HG02678 (cell line): ENCODE measurements at regions not wholly inside any gene's neighbourhood (a gene's known extent, or its start where the extent isn't known, plus 50 kb on each side); places are given as distances from the start of the nearest gene placed in this dataset.
"Not testable (repeated sequence)": the region's sequence is repeated elsewhere in the genome, so short reads cannot be mapped to it uniquely, and the experiment has no call there.

Source experiments
- ATAC-seq: cut with Tn5 transposase; IDR thresholded peaks from one replicate; pipeline ENCODE4 v1.9.1; 2021; ENCODE audit warnings: mild to moderate bottlenecking, moderate library complexity; ENCODE audit not compliant: unreplicated experiment

DNA sequence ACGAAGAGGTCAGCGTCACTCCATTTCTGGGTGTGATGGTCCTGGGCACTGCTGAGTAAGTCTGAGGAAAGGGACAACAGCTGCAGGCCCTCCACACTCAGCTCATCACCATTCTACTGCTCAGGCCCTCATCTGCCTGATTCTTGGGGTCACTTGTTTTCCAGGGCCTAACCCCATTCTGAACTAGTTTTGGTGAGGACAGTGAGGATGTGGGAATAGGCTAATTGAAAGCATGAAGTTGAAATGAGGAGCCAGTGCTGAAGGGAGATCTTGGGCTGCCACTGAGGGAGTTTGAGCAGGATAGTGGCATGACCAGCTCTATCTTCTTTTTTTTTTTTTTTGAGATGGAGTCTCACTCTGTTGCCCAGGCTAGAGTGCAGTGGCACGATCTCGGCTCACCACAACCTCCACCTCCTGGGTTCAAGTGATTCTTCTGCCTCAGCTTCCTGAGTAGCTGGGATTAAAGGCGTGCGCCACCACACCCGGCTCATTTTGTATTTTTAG lies 155.7 kb downstream of the VEGFA start:
- not testable (repeated sequence) for ATAC-seq

DNA sequence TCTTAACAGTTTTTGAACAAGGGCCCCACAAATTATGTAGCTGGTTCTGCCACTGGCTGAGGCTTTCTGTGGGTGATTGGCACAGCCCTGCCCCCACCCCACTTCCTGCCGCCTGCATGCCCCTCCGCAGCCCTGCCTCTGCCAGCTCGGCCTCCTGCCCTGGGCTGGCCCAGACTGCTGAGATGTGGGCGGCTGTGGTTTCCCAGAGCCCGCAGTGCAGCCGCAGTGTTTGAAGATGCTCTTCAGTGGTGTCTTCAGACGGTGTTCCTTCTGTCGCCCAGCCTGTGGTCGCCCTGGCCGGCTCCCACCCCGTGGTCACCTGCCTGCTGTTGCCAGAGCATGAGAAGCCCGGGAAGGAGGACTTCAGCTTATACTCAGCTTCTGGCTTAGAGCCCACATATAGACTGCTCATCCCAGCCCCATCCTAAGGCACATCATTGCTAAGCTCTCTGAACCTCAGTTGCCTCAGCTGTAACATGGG lies 154.3 kb downstream of the VEGFA start:
- peak; percentile 41 for ATAC-seq

DNA sequence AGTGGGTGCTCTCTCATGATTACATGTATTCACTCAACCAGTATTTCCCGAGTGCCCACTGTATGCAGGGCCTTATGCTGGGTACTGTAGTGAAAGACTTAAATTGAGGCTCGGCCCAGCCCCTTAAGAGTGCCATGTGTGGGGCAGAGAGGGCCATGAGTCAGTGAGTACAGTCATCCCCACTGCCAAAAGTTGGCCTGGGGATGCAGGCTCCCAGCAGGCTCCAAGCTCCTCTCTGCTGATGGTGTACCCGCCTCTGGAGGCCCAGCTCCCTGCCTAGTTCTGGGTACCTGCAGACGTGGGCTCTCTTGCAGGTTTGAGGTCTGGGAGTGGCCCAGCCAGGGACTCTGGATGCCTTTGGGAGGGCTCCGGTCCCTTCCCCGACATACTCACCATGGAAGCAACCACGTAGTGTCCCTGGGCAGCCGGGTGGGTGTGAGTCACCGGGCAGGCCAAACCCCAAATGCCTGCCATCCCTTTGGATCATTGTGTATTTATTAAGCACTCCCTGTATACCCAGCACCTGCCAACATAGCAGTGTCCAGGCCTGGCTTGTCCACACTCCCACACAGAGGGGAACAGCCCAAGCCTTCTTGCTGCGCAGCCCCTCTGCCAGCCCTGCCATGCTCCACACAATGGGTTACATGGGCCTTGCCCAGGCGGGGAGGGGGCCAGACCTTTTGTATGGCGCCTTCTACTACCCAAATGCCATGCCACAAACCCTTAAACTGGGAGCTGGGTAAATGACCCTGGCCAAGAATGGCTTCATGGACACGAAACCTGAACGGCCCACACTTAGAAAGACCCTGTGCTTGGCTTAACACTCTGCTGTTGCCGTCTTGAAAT lies 153.6 kb downstream of the VEGFA start:
- no peak for ATAC-seq

DNA sequence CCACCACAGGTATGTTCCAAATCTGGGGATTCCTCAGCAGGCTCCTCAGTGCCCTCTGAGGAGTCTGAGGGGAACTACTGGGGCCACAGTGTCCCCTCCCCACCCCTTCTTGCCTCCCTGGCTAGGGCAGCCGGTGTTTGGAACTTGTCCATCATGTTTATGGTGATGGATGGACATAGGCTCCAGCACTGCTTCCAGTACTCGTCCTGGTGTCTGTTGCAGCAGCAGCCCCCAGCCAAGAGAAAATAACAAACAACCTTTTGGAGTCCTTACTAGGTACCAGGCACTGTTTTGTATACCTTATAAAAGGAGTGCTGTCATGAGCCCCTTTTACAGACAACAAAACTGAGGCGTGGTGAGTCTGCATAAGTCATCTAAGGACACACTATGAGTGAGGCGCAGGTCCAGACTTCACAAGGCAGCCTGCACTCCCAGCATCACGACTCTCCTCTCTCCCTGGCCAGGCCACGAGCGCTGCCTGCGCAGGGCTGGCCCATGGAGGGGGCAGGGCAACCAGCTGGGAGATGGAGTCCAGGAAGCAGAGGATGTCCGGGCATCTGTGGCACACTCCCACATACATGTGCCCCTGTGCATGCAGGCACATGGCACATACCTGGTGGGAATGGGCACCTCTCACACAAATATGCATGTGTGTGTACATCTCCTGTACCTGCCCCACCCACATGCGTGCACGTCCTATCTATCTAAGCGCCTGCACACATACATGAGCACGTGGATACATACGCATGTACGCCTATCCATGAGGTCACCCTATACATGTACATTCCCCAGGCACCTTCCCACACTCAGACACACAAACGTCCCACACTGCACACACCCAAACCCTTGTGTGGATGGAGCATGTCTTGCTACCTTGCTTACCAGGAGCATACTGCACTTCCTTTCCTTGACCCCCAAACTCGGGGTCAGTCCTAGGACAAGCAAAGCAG lies 152.7 kb downstream of the VEGFA start:
- ATAC-seq = no peak

DNA sequence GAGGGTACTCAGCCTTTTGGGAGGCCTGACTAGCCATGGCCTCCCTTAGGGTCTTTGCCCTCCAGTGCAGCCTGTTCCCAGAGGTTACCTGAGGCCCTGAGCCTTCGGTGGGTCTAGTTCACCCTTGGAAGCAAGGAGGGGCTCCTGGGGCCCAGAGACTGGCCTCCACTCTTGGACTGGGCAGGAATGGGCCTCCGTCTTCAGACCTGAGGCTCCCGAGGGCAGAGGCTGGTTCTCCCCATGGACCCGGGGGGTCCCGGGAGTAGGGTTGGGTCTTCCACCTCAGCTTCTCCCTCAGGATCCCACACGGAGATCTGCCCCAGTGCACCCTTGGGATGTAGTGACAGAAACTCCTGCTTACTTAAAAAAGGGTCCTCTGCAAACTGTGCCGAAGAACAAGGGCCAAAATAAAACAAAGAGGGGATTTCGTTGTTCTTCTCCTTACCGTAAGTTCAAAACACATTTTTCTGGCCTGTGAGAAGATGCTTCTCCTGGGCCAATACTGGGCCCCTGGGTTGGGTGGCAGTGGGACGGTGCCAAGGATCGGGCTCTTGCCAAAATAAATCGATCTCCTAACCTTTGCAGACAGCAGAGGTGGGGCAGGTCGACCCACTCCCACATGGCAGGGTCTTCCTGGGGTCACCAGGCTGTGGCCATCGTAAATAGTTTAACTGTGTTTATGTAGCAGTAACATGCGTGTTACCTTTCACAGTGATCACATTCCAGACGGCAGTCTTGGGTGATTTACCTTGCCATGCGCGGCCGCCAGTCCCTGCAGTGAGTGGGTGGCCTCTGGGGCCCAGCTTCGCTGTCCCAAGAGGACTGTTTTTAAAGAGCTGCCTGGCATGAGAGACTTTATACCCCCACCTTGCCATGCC lies 151.8 kb downstream of the VEGFA start:
- no peak for ATAC-seq

DNA sequence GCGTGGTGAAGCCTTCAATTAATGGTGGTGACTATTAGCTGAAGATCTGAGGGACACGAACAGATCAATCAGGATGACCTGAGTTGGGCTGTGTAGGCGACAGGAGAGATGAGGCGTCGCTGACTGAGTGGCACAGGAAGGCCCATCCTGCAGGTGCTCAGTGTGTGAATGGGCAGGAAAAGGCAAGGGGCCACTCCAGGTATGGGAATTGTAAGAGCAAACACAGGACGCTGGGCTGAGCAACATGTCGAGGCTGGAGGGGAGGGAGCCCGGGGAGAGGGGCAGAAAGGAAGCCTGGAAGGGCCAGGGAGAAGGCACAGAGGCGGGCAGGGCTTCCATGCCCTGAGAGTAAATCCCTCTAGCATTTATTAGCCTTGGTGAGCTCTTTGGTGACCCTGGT lies 151.0 kb downstream of the VEGFA start:
- no peak for ATAC-seq

DNA sequence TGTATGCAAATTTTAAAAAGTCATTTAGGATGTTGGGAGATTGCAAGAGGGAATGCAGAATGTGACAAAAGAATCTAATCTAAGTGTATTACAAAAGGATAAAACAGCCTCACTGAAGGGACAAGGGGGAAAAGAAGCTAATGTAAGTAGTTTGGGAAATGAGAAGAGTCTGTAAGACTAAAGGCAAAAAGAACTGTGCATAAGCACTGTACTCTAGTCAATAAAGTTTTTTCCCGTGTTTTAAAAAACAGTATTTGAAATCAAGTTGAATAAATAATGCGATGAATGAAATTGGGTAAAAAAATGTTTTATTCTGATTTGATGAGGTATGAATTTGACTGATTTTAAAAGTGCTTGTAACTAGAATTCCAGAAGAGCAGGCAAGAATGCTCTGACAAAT lies 149.8 kb downstream of the VEGFA start:
- ATAC-seq = no peak

DNA sequence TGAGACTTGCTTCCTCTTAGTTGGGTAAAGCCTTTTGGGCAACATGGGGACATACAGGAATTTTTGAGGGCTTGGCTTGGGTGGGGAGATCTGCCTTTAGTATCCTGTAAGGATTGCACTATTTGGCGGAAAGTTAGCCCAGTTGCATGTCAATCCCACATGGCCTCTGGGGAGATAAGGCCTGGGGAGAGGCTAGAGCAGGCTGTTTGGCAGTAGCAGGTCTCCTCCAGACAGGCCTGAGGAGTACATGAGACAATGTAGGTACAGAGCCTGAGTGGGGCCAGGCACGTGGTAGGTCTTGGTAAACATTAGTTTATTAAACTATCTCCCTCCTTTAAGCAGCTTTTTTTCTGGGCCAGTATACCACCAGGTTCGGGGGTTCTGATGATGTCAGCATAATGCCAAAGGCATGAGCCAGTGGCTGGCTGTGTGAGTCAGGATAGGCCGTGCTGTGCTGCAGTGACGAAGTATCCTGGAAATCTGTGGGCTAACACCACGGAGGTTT lies 147.9 kb downstream of the VEGFA start:
- ATAC-seq = no peak

DNA sequence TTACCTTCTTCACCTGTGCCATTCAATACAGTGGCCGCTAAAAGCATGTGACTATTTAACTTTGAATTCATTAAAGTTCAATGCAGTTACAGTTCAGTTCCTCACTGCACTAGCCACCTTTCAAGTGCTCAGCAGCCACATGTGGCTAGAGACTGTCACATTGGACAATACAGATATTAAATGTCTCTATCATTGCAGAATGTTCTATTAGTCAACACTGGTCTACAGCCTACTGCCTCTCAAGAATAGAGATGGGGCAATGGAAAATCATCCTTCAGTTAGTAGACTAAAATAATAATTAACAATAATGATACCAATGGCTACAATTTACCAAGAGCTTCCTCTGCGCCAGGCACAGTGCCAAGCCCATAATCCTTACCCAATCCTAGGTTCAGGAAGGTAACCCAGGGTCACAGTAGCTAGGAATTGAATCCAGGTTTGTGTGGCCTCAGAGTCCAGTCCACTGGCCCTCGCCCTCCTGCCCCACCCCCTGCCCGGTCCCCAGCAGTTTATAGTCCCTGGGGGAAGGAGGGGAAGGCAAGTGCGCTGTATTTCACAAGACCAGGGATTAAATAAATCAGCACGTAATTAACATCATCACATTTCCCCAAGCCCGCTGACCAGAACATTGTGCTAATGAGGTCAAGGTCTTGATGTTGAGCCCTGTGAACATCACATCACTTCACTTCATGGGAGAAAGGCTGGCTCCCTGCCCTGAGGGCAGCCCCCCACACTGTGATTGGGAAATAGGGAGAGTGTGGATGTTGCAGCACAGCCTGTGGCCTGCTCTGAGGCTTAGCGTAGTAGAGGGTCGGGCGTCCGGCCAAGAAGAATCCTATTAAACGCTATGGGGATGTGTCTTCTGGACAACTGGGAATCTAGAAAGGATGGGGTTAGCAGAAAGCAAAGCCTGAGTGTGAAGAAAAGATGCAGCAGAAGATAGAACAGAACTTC lies 147.2 kb downstream of the VEGFA start:
- no peak for ATAC-seq

DNA sequence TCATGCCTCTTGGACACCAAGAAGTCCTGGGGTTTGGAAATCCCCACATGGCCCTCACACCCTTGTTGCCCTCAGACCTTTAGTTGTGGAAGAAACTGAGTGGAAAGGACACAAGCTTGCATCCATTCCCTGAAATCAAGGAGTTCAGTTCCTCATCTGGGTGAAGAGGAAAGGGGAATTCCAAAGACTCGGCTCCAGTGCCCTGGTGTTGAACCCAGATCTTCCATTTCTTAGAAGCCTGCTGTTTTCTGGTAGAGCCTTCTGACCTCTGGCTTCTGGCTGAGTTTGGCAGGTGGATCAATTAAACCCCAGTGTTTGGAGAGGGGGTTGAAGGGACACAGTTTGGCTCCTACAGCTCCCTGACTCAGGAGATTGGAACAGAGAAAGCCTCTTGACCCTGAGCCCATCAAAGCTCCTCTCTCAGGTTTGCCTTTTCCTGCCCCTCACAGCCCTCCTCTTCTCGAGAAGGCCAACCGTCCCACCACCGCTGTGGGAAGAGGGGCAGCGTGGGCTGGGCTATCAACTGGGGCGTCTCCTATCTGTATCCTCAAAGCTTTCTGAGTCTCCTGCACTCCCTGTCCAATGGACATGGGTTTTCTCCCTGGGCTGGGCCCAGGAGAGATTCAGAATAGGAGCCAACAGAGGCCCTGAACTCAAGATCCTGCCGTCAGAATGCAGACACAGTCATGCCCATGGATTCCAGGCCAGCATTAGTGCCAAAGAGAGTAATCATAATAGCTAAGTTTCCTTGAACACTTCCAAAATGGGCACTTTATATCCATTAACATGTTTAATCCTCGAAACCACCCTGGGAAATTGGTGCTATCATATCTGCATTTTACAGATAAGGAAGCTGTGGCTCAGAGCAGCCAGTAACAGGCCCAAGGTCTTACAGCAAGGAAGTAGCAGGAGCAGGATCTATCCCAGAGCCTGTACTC lies 146.2 kb downstream of the VEGFA start:
- no peak for ATAC-seq

DNA sequence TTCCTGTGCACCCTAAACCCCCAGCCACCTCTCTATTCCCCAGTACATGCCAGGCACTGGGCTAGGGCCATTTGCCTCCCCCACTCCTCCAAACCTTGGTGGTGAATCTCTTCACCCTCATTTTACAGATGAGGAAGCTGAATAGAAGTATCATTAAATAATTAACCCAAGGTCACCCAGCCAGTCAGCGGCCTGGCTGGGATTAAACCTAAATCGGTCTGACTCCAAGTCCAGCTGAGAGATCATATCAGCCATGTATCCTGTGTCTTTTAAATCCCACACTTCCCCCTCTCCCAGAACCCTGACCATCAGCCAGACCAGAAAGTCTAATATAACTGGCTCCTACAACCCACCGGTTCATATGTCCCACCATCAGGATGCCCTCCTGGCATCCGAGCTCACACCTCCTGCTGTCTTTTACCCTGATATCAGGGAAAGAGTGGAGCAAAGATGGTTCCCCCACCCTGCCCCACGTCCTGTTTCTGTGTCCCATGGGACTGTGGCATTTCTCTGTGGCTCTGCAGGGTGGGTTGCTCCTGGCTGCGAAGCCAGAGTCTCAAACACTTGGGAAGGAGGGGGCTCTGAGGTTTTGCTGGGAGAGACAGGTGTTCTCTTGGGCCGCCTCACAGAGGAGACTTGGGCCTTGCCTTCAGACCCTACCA lies 145.3 kb downstream of the VEGFA start:
- no peak for ATAC-seq

DNA sequence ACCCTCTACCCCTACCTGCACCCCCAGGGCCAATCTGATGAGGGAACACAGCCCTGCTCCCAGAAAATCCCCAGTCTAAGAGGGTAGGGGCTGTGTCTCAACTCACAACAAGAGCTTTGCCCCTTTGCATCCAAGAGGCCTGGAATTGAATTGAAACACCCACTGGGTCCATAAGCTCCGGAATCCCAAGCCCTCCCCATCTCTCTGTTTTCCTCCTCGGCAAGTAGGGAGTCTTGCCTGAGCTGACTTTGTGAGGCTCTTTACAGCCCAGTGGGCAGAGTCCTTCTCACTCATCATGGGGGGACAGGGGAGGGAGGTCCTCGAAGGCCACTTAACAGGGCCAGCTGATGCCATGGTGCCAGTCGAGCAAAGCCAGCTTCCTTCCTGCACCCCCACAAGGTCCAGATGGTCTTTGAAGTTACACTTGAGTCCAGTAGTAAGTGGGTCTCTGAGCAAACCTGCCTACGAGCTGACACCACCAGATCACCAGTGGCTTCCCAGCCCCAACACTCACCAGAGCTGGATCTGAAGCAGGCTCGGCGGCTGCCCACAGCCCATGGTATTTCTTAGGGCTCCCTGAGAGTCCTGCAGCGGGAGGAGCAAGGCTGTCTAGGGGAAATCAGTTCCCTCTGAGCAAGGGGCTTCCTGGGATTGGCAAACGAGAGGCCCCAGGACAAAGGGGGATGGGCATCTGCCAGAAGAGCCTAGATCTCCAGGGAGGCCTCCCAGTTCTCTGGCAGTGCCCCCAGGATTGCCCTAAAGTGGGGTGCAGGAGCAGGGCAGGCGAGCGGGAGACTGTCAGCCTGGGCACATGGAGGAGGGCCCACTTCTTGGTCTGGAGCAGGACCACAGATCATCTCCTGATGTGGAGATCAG lies 144.5 kb downstream of the VEGFA start:
- ATAC-seq = no peak

DNA sequence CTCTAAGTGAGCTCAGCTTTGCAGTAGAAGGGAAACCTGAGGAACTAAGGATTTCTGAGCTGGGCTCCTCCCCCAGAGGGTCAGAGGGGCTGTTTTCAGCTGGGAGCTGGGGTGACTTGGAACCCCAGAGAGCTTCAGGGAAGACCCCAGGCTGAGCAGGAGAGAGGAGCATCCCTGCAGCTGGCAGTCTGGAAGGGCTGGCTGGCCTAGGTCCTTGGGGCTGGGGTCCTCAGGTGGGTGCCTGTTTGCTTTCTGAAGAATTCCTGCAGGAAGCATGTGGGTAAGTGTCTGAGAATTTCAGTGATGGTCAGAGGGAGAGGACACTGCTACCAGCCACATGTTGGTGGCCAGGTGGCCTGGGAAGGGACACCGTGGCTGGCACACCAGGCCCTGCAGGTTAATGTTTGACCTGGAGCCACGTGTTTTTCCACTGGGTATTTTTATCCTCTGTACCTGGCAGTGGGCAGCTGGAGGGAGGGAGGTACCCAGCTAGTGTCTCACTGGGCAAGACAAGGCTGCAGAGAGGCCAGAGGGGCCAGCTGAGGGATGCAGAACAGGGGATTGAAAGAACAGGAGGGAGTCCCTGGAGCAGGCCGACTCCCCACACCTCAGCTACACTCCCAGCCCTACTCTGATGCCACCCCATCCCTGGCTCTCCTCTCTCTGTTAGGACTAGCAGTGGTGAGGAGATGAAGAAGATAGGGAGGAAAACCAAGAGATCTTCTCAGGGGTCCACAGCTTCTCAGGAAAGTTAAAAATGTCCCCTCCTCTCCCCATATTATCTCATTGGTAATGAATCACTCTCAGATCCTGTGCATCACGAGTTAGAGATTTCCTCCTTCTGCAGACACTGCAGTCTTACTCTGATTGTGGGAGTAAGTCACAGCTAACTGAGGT lies 143.6 kb downstream of the VEGFA start:
- ATAC-seq = no peak

DNA sequence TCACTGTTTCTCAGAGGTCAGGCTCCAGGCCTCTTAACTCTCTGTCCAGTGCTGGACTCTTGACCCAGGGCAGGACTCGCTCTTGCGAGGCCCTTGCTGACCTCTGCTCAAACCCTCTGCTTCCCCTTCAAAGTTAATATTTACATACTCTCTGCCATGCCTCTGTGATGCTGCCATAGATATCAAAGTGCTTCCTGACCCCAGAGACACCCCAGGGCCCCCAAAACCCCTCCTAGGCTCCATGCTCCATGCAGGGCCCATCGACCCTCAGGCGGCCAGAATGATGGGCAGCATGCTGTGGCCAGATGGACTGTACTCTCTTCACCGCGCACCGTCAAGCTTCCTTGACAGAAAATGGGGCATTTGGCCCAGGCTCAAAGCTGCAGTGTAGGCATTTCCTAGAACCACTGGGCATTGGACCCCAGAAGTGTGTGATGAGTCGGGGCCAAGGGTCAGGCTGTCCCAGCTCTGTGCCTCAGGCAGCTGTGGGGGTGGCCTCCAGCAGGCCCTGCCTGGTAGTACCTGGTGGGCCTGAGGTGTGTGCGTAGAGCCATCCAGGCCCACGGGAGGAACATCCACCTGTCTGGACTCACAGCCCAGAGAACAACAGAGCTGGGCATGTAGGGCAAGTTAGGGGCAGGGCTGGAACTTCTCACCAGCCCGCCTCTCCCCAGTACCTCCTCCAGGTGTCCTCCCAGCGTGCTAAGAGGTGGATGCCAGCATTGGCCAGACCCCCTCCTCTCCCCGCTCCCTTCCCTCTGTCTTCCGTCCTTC lies 142.8 kb downstream of the VEGFA start:
- no peak for ATAC-seq

DNA sequence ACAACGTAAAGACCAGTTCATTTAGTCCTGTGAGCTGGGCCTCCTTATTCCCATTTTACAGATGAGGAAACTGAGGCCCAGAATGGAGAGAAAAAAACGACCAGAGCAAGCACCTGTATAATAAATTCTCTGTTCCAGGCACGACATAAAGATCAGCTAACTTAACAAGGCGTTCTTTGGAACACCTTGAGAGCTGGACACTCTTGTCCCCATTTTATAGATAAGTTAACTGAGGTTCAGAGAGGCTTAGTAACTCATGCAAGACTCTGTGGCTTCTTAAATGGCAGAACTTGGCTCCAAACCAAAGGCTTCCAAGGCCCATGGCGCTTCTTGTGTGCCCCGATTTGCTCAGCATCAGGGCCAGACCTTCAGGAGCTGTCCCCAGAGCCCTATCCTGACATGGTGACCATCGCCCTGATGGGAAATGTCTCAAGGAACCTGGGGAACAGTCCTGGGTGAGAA lies 142.1 kb downstream of the VEGFA start:
- ATAC-seq = no peak
